HCT116 (cell line): ENCODE measurements at regions not wholly inside any gene's neighbourhood (a gene's known extent, or its start where the extent isn't known, plus 50 kb on each side); places are given as distances from the start of the nearest gene placed in this dataset.

Experiments
- ATAC-seq: fragments of 200-7000 bp; cut with Tn5 transposase; 2 replicates; pipeline ENCODE4 v1.9.1; 2020; ENCODE audit warnings: mild to moderate bottlenecking, moderate library complexity
- BruUV-seq: library from RNA; stranded (reverse); fragments of 400-500 nt; replicated peaks from 2 replicates; lab custom pipeline; 2021; lab: Mats Ljungman, UMichigan
- CTCF ChIA-PET: fragments of 300-600 bp; sonication (Branson Sonifier 250); formaldehyde crosslinking; loops from one replicate; lab custom pipeline; 2021; ENCODE audit warnings: antibody characterized with exemption; lab: Charles Lee
- POLR2A ChIA-PET: fragments of 300-600, 350-600 bp; sonication (Branson Sonifier 250); formaldehyde crosslinking; loops from one replicate; lab custom pipeline; 2021; ENCODE audit warnings: antibody characterized with exemption; lab: Charles Lee
- RAD21 ChIA-PET, 2 experiments: fragments of 300-600 bp; sonication (Branson Sonifier 250); formaldehyde crosslinking; loops; one replicate each; lab custom pipeline; 2023; ENCODE audit warnings: low total read pairs in 2 of 2; ENCODE audit not compliant: uncharacterized antibody in 2 of 2, unreplicated experiment in 2 of 2, low non-redundant PET in 1 of 2; lab: Charles Lee
- DNase-seq: peaks from one replicate; pipeline ENCODE4 v3.0.0-alpha.2; 2010; ENCODE audit warnings: low read depth, low spot score
- H2AFZ ChIP-seq: fragments of 200-600 bp; shearing (Covaris generic), sonication (generic); 2 replicates; pipeline ENCODE4 v1.6.1; 2017; ENCODE audit warnings: low read depth, mixed run types, mixed read lengths, antibody characterized with exemption, low read length; ENCODE audit not compliant: poor library complexity, severe bottlenecking
- H3K27ac ChIP-seq: 2 replicates; pipeline ENCODE4 v1.5.1; 2012; ENCODE audit warnings: low read depth, low read length
- H3K27me3 ChIP-seq: fragments of 200-600 bp; sonication (generic); 2 replicates; pipeline ENCODE4 v1.6.1; 2016; ENCODE audit warnings: mixed run types, low read length, mixed read lengths; ENCODE audit not compliant: insufficient read depth
- H3K36me3 ChIP-seq, 2 experiments: fragments of 200-500 bp in 1 of 2; fragments of 200-600 bp in 1 of 2; sonication (Bioruptor generic) in 1 of 2; sonication (generic) in 1 of 2; 2 replicates each; pipeline versions ENCODE4 v1.5.1 to v1.6.1; 2014 to 2016; ENCODE audit warnings: low read length in 2 of 2, inconsistent platforms in 1 of 2, mixed read lengths in 1 of 2, mixed run types in 1 of 2; ENCODE audit not compliant: insufficient read depth in 2 of 2, control insufficient read depth in 1 of 2
- H3K4me1 ChIP-seq, 2 experiments: fragments of 200-600 bp in 1 of 2; sonication (generic) in 1 of 2; 2 replicates each; pipeline versions ENCODE4 v1.5.1 to v1.6.1; 2012 to 2017; ENCODE audit warnings: low read length in 2 of 2, inconsistent platforms in 1 of 2, mild to moderate bottlenecking in 1 of 2, mixed read lengths in 1 of 2, mixed run types in 1 of 2, moderate library complexity in 1 of 2; ENCODE audit not compliant: insufficient read depth in 2 of 2, control insufficient read depth in 1 of 2
- H3K4me2 ChIP-seq: fragments of 200-600 bp; sonication (generic); 2 replicates; pipeline ENCODE4 v1.6.1; 2017; ENCODE audit warnings: mixed run types, low read length, mixed read lengths
- H3K4me3 ChIP-seq, 2 experiments: fragments of 200-600 bp in 1 of 2; sonication (generic) in 1 of 2; replicated peaks in 1 of 2; 2 replicates each; pipeline ENCODE4 v1.5.1; 2011 to 2016; ENCODE audit warnings: low read length in 2 of 2, control low read depth in 1 of 2, low read depth in 1 of 2, mild to moderate bottlenecking in 1 of 2, mixed read lengths in 1 of 2, mixed run types in 1 of 2
- H3K79me2 ChIP-seq: fragments of 200-600 bp; sonication (generic); 2 replicates; pipeline ENCODE4 v1.6.1; 2017; ENCODE audit warnings: mild to moderate bottlenecking, mixed run types, low read length, moderate library complexity, mixed read lengths; ENCODE audit not compliant: insufficient read depth
- H3K9ac ChIP-seq: fragments of 200-600 bp; sonication (generic); 2 replicates; pipeline ENCODE4 v1.6.1; 2016; ENCODE audit warnings: low read length, mixed read lengths
- H3K9me2 ChIP-seq: fragments of 200-600 bp; sonication (generic), shearing (Covaris generic); 2 replicates; pipeline ENCODE4 v1.6.1; 2017; ENCODE audit warnings: mixed run types, mild to moderate bottlenecking, moderate library complexity; ENCODE audit not compliant: insufficient read depth
- H3K9me3 ChIP-seq, 2 experiments: fragments of 200-500 bp in 1 of 2; fragments of 200-600 bp in 1 of 2; sonication (Bioruptor generic) in 1 of 2; sonication (generic) in 1 of 2; 2 replicates each; pipeline ENCODE4 v1.6.1; 2014 to 2017; ENCODE audit warnings: low read length in 2 of 2, mixed read lengths in 2 of 2, inconsistent platforms in 1 of 2, low read depth in 1 of 2, mild to moderate bottlenecking in 1 of 2, mixed run types in 1 of 2, moderate library complexity in 1 of 2; ENCODE audit not compliant: control insufficient read depth in 1 of 2, insufficient read depth in 1 of 2
- H4K20me1 ChIP-seq: fragments of 200-600 bp; sonication (generic), shearing (Covaris generic); 2 replicates; pipeline ENCODE4 v1.6.1; 2017; ENCODE audit warnings: mixed run types, mild to moderate bottlenecking, moderate library complexity; ENCODE audit not compliant: insufficient read depth
- ATF3 ChIP-seq: IDR thresholded peaks from 2 replicates; pipeline ENCODE4 v1.6.1; 2012
- CBX3 ChIP-seq: IDR thresholded peaks from 2 replicates; pipeline ENCODE4 v1.6.1; 2012; ENCODE audit warnings: low read depth
- CEBPB ChIP-seq: IDR thresholded peaks from 2 replicates; pipeline ENCODE4 v1.6.1; 2012; ENCODE audit warnings: low read depth
- CTCF ChIP-seq, 3 experiments: fragments of 200-600 bp in 1 of 3; sonication (generic) in 1 of 3; IDR thresholded peaks in 2 of 3; conservative IDR thresholded peaks in 1 of 3; 2 replicates each; pipeline ENCODE4 v1.5.1; 2012 to 2017; ENCODE audit warnings: low read depth in 2 of 3, low read length in 2 of 3, antibody characterized with exemption in 1 of 3, borderline replicate concordance in 1 of 3, control low read depth in 1 of 3, mild to moderate bottlenecking in 1 of 3, mixed read lengths in 1 of 3, mixed run types in 1 of 3, moderate library complexity in 1 of 3; ENCODE audit not compliant: insufficient read depth in 1 of 3
- ELF1 ChIP-seq: IDR thresholded peaks from 2 replicates; pipeline ENCODE4 v1.6.1; 2012; ENCODE audit warnings: low read depth, borderline replicate concordance
- EZH2 ChIP-seq: fragments of 200-600 bp; sonication (generic); IDR thresholded peaks from 2 replicates; pipeline ENCODE4 v1.6.1; 2017; ENCODE audit warnings: antibody characterized with exemption, mixed run types
- EZH2phosphoT487 ChIP-seq: fragments of 200-600 bp; IDR thresholded peaks from 2 replicates; pipeline ENCODE4 v1.6.1; 2018; ENCODE audit warnings: antibody characterized with exemption, borderline replicate concordance
- JUND ChIP-seq: IDR thresholded peaks from 2 replicates; pipeline ENCODE4 v1.6.1; 2012
- POLR2AphosphoS5 ChIP-seq: IDR thresholded peaks from 2 replicates; pipeline ENCODE4 v1.6.1; 2011; ENCODE audit warnings: mild to moderate bottlenecking, low read depth, low read length, moderate library complexity
- RAD21 ChIP-seq: IDR thresholded peaks from 2 replicates; pipeline ENCODE4 v1.6.1; 2012; ENCODE audit warnings: low read depth, mild to moderate bottlenecking
- SIN3A ChIP-seq: IDR thresholded peaks from 2 replicates; pipeline ENCODE4 v1.6.1; 2012; ENCODE audit warnings: low read depth
- SP1 ChIP-seq: IDR thresholded peaks from 2 replicates; pipeline ENCODE4 v1.6.1; 2012; ENCODE audit warnings: low read depth
- YY1 ChIP-seq: IDR thresholded peaks from 2 replicates; pipeline ENCODE4 v1.6.1; 2011; ENCODE audit warnings: low read length, low read depth, moderate library complexity, mild to moderate bottlenecking; ENCODE audit not compliant: insufficient replicate concordance; ENCODE audit errors: extremely low read depth
- ZBTB33 ChIP-seq: IDR thresholded peaks from 2 replicates; pipeline ENCODE4 v1.6.1; 2011; ENCODE audit warnings: mild to moderate bottlenecking, low read length, moderate library complexity; ENCODE audit not compliant: insufficient replicate concordance; ENCODE audit errors: extremely low read depth
- ZFX ChIP-seq: fragments of 450-650 bp; IDR thresholded peaks from 2 replicates; pipeline ENCODE4 v1.6.1; 2017
- ZNF274 ChIP-seq: fragments of 200-500 bp; sonication (Bioruptor generic); IDR thresholded peaks from 2 replicates; pipeline ENCODE4 v1.6.1; 2014; ENCODE audit warnings: mild to moderate bottlenecking, low read depth, low read length, inconsistent platforms
- intact Hi-C: fragments of 100-400 bp; cut with micrococcal nuclease; formaldehyde crosslinking; loops from 2 replicates; pipeline ENCODE4 v1.10.0; 2022
- TF ChIP-seq, protein P1 (sequence below): IDR thresholded peaks from 2 replicates; pipeline ENCODE4 v1.6.1; 2012

- Histone ChIP-seq H3K27me3 (peaks cover 46% of the 10 kb centered on the region), H3K4me1 (no peaks in the 10 kb centered on the region), H3K9ac (no peak overlapping the region), H4K20me1 (no peaks in the 10 kb centered on the region), H3K4me2 (no peak overlapping the region), H3K79me2 (no peaks in the 10 kb centered on the region), H3K27ac (no peak overlapping the region), H3K9me3 (no peaks in the 10 kb centered on the region), H3K36me3 (no peaks in the 10 kb centered on the region), H3K4me3 (no peak overlapping the region), H2AFZ (no peak overlapping the region), H3K9me2 (no peaks in the 10 kb centered on the region)
- POLR2A ChIA-PET = no interaction called here
- RAD21 ChIA-PET = no interaction called here
- TF ChIP-seq JUND = no peak
- no peak for TF ChIP-seq ZBTB33
- no peak for TF ChIP-seq SIN3A
- TF ChIP-seq EZH2 = no peak
- no peak for TF ChIP-seq EZH2phosphoT487
- no peak for TF ChIP-seq ELF1
- no peak for TF ChIP-seq CEBPB
- no peak for TF ChIP-seq ZFX
- no peak for TF ChIP-seq POLR2AphosphoS5
- TF ChIP-seq, protein P1, sequence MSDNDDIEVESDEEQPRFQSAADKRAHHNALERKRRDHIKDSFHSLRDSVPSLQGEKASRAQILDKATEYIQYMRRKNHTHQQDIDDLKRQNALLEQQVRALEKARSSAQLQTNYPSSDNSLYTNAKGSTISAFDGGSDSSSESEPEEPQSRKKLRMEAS = no peak
- intact Hi-C loops = no loop called here
- no TSS peak for BruUV-seq
- ATAC-seq (no peak), DNase-seq (no peak)
- CTCF ChIA-PET = no interaction called here
Observed at GRCh38 chr10:120365872-120366271, 91.2 kb upstream of the PLPP4 start.

DNA sequence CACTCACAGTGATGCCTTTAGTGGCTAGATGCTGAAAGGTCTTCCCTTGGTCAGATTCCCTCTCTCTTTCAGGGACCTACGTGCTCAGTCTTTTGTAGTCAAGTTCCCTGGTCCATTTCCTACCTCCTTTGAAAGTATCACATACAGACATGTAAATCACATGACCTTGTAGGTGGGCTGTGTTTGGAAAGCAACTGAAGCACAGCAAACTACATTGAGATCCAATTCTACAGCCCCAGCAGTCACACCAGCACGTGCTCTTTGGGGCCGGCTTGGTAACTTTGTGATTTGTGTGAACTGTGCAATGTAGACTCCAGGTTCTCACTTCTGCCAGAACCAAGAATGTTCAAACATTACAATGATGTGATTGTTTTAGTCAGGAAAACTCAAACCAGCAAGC, 89.7 kb upstream of the PLPP4 start:
- Histone ChIP-seq H3K27me3 (peaks cover 50% of the 10 kb centered on the region), H3K9me2 (no peaks in the 10 kb centered on the region), H3K4me1 (no peaks in the 10 kb centered on the region), H3K4me3 (no peak overlapping the region), H3K36me3 (no peaks in the 10 kb centered on the region), H2AFZ (no peak overlapping the region), H3K9me3 (no peaks in the 10 kb centered on the region), H3K27ac (no peak overlapping the region), H3K4me2 (no peak overlapping the region), H3K79me2 (no peaks in the 10 kb centered on the region), H4K20me1 (no peaks in the 10 kb centered on the region), H3K9ac (no peak overlapping the region)
- ChIA-PET CTCF (no interaction called here), RAD21 (no interaction called here), POLR2A (no interaction called here)
- intact Hi-C loops = no loop called here
- no TSS peak for BruUV-seq
- no peak for DNase-seq
- no peak for ATAC-seq
- TF ChIP-seq RAD21 (no peak), EZH2phosphoT487 (no peak), ZFX (no peak), EZH2 (no peak), POLR2AphosphoS5 (no peak), ZNF274 (no peak), ATF3 (no peak), CBX3 (no peak), YY1 (no peak), SIN3A (no peak), JUND (no peak), ELF1 (no peak), CTCF (IDR thresholded peaks at IDR 0.05 in 2 of 3, conservative IDR thresholded peaks at IDR 0.05 in 1 of 3; ENCODE audit: borderline replicate concordance in 1 of 3, insufficient read depth in 1 of 3, low read depth in 2 of 3, low read length in 2 of 3) (no peak), SP1 (no peak)
- TF ChIP-seq, protein P1 = no peak
